AG09309 (cell line): ENCODE measurements at regions not wholly inside any gene's neighbourhood (a gene's known extent, or its start where the extent isn't known, plus 50 kb on each side); places are given as distances from the start of the nearest gene placed in this dataset.

Experiments used
- DNase-seq: peaks from one replicate; pipeline ENCODE4 v3.0.0-alpha.2; 2010; ENCODE audit warnings: low read depth
- H3K4me3 ChIP-seq: 2 replicates; pipeline ENCODE4 v1.5.1; 2011; ENCODE audit warnings: mild to moderate bottlenecking, low read depth, low read length, moderate library complexity; ENCODE audit not compliant: control insufficient read depth
- TF ChIP-seq, protein P1 (sequence below): IDR thresholded peaks from 2 replicates; pipeline ENCODE4 v1.5.1; 2011; ENCODE audit warnings: mild to moderate bottlenecking, low read depth, low read length, inconsistent platforms; ENCODE audit not compliant: insufficient read depth, control insufficient read depth; ENCODE audit errors: missing control alignments

DNA sequence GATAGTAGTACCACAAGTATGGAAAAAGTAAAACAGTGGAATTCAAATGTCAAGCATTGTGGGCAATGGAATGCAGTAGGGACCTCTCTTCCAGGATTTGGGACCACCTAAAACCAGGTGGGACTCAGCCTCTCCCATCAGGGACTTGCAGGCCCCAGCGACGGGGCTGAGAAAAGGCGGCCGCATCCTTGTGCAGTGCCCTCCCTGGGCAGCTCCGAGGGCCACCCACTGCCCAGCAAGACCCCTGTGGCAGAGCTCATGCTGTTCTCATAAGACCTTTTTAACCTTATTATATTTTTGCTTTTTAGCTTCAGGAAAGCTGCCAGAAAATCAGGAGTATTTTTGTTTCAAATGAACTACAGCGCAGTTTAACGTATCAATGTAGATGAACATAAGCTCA is 142.6 kb upstream of the RPS6KA2 start:
- no peak overlapping the region for H3K4me3 ChIP-seq
- no peak for DNase-seq
- TF ChIP-seq, protein P1, sequence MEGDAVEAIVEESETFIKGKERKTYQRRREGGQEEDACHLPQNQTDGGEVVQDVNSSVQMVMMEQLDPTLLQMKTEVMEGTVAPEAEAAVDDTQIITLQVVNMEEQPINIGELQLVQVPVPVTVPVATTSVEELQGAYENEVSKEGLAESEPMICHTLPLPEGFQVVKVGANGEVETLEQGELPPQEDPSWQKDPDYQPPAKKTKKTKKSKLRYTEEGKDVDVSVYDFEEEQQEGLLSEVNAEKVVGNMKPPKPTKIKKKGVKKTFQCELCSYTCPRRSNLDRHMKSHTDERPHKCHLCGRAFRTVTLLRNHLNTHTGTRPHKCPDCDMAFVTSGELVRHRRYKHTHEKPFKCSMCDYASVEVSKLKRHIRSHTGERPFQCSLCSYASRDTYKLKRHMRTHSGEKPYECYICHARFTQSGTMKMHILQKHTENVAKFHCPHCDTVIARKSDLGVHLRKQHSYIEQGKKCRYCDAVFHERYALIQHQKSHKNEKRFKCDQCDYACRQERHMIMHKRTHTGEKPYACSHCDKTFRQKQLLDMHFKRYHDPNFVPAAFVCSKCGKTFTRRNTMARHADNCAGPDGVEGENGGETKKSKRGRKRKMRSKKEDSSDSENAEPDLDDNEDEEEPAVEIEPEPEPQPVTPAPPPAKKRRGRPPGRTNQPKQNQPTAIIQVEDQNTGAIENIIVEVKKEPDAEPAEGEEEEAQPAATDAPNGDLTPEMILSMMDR = no peak

DNA sequence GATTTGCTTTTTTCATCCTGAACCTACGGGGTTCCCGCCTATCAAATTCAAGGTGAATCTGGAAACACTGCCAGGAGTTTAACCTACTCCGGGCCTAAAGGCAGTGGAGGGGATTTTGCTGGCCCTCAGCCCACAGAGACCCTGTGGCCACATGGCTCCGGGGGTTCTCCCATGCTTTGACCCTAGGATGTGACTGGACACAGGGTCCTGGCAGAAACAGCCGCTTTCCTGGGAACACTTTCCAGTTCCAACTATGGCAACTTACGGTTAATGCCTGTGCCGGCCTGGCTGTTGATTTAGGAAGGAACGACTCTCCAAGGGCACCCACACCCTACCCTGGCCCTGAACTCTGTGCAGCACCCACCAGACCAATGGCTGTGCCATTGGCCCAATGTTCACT is 141.7 kb upstream of the RPS6KA2 start:
- no peak for DNase-seq
- TF ChIP-seq, protein P1 = no peak

DNA sequence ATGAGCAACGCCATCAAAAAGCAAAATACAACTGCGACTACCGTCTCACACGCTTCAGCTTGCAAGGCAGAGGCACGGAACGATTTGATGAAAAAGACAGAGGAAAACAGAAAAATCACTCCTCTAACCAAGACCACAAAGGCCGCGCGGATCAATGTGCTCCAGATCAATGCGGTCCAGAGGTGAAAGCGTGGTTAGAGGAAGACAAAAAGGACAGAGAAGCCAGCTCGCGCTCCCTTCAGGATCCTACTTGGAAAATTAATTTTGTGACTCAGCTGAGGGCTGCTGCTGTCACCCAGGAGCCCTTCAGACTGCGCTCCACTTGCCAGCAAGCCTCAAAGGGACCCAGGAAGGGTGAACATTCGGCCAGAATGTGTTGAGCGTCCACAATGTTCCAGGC is 140.2 kb upstream of the RPS6KA2 start:
- TF ChIP-seq, protein P1 = no peak
- DNase-seq = no peak

More for the DNA sequence above, 141.7 kb upstream of the RPS6KA2 start:
- no peak overlapping the region for H3K4me3 ChIP-seq

DNA sequence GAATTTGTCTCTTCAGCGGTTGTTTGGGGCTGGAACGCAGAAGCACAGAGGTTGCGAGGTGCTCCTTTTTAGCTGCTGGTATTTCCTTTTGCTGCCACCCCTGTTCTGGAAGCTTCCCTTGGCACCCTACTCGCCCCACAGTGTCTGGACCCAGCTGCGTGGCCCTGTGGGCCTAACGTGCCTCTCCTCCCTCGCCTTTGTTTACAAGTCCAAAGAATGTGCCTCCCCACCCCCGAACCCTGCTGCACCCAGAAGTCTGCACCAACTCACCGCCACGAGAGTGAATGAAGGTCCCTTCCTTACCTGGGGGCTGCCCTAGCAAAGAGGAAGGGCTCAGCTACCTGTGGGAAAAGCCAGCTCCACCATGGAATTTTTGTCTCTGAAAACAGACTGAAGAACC is 139.7 kb upstream of the RPS6KA2 start:
- no peak overlapping the region for H3K4me3 ChIP-seq
- TF ChIP-seq, protein P1 = no peak
- no peak for DNase-seq

More for the DNA sequence above, 140.2 kb upstream of the RPS6KA2 start:
- no peak overlapping the region for H3K4me3 ChIP-seq

DNA sequence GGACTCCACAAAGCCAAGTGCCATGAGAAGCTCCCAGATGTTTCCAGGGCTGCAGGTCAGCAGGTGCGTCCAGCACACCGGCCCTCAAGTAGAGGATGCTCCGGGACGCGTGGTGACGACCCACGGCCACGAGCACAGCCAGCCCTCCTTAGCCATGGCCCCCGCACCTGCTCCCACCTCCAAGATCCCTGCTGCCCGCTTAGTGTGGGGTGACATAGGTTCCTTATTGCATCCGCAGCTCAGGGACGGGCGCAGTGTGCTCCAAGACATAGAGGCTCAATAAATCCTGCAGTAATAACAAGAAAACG is 138.1 kb upstream of the RPS6KA2 start:
- no peak for DNase-seq
- TF ChIP-seq, protein P1 = no peak
- H3K4me3 ChIP-seq = no peak overlapping the region

DNA sequence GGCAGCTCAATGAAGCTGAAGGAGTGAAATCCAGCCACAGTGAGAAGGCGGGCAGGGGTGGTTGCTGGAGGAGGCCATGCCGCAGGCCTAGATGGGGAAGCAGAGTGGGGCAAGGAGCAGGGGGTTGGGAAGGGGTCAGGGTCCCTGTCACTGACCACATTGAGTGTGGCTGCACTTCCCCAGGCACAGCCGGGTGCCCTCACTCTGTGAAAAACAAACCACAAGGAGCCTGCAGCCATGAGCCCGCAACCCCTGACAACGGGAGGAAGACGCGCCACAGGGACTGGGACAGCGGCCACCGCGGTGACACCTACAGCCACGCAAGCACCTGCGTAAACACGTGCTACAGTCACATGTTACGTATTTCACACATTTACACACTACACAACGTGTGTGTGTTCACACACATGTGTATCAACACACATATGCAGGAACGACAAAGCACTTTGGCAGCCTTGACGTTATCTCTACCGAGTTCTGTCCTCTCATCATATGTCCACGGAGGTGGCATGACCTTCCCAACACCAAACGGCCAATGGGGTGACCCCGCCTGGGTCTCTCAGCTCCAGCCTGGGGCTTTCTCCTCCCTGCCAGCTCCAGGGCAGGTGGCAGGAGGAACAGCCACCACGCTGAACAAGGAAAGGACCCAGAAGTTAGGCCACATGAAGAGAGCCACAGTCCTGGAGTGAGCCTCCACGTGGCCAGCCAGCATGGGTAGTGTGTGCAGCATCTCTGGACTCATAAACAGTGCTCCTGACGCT is 137.6 kb upstream of the RPS6KA2 start:
- TF ChIP-seq, protein P1 = no peak

More for the DNA sequence above, 137.6 kb upstream of the RPS6KA2 start:
- H3K4me3 ChIP-seq = no peak overlapping the region
- no peak for DNase-seq
